ENCODE measurements at regions not wholly inside any gene's neighbourhood (a gene's known extent, or its start where the extent isn't known, plus 50 kb on each side); places are given as distances from the start of the nearest gene placed in this dataset.

GRCh38 chr13:72261732-72262131, 394.7 kb upstream of the DACH1 start:
- H3K4me1 ChIP-seq = no peaks in the 10 kb centered on the region
- H3K36me3 ChIP-seq = no peaks in the 10 kb centered on the region
- intact Hi-C loops (cut with DNase I) = no loop called here
- no peaks in the 10 kb centered on the region for H3K27me3 ChIP-seq
- H3K4me3 ChIP-seq = no peak overlapping the region
- TF ChIP-seq CTCF (IDR thresholded peaks at IDR 0.05) = no peak
- no peak for DNase-seq (ENCODE audit: low spot score in 2 of 2)
- no peak overlapping the region for H3K27ac ChIP-seq
- H3K9me3 ChIP-seq = no peaks in the 10 kb centered on the region

- H3K4me1 ChIP-seq = no peaks in the 10 kb centered on the region
- DNase-seq (ENCODE audit: low spot score in 2 of 2) = no peak
- H3K4me3 ChIP-seq = no peak overlapping the region
- H3K27ac ChIP-seq = no peak overlapping the region
- no peak for TF ChIP-seq CTCF (IDR thresholded peaks at IDR 0.05)
- intact Hi-C loops (cut with DNase I) = no loop called here
- no peaks in the 10 kb centered on the region for H3K9me3 ChIP-seq
- H3K27me3 ChIP-seq = no peaks in the 10 kb centered on the region
- no peaks in the 10 kb centered on the region for H3K36me3 ChIP-seq
Measured at GRCh38 chr13:72259528-72259927, 392.5 kb upstream of the DACH1 start.

GRCh38 chr13:72258340-72258981, 391.5 kb upstream of the DACH1 start:
- intact Hi-C loops (cut with DNase I) = no loop called here
- Histone ChIP-seq H3K27me3 (no peaks in the 10 kb centered on the region), H3K27ac (no peak overlapping the region), H3K9me3 (no peaks in the 10 kb centered on the region), H3K36me3 (no peaks in the 10 kb centered on the region), H3K4me3 (no peak overlapping the region), H3K4me1 (no peaks in the 10 kb centered on the region)
- DNase-seq (ENCODE audit: low spot score in 2 of 2) = no peak
- TF ChIP-seq CTCF (IDR thresholded peaks at IDR 0.05) = no peak

GRCh38 chr13:72255908-72256307, 388.9 kb upstream of the DACH1 start:
- no peak overlapping the region for H3K4me3 ChIP-seq
- intact Hi-C loops (cut with DNase I) = no loop called here
- no peaks in the 10 kb centered on the region for H3K36me3 ChIP-seq
- H3K4me1 ChIP-seq = no peaks in the 10 kb centered on the region
- no peak for DNase-seq (ENCODE audit: low spot score in 2 of 2)
- no peaks in the 10 kb centered on the region for H3K9me3 ChIP-seq
- no peaks in the 10 kb centered on the region for H3K27me3 ChIP-seq
- no peak overlapping the region for H3K27ac ChIP-seq
- no peak for TF ChIP-seq CTCF (IDR thresholded peaks at IDR 0.05)

- intact Hi-C loops (cut with DNase I) = no loop called here
Measured at GRCh38 chr13:72253754-72254153, 386.8 kb upstream of the DACH1 start.

More at GRCh38 chr13:72253754-72254153, 386.8 kb upstream of the DACH1 start:
- H3K27me3 ChIP-seq = no peaks in the 10 kb centered on the region
- H3K4me3 ChIP-seq = no peak overlapping the region
- DNase-seq (ENCODE audit: low spot score in 2 of 2) = no peak
- no peaks in the 10 kb centered on the region for H3K9me3 ChIP-seq
- TF ChIP-seq CTCF (IDR thresholded peaks at IDR 0.05) = no peak
- H3K4me1 ChIP-seq = no peaks in the 10 kb centered on the region
- no peaks in the 10 kb centered on the region for H3K36me3 ChIP-seq
- H3K27ac ChIP-seq = no peak overlapping the region
